AG09309 (cell line): ENCODE measurements at regions not wholly inside any gene's neighbourhood (a gene's known extent, or its start where the extent isn't known, plus 50 kb on each side); places are given as distances from the start of the nearest gene placed in this dataset.

Source experiments
- DNase-seq: peaks from one replicate; pipeline ENCODE4 v3.0.0-alpha.2; 2010; ENCODE audit warnings: low read depth
- H3K4me3 ChIP-seq: 2 replicates; pipeline ENCODE4 v1.5.1; 2011; ENCODE audit warnings: mild to moderate bottlenecking, low read depth, low read length, moderate library complexity; ENCODE audit not compliant: control insufficient read depth
- TF ChIP-seq, protein P1 (sequence below): IDR thresholded peaks from 2 replicates; pipeline ENCODE4 v1.5.1; 2011; ENCODE audit warnings: mild to moderate bottlenecking, low read depth, low read length, inconsistent platforms; ENCODE audit not compliant: insufficient read depth, control insufficient read depth; ENCODE audit errors: missing control alignments

DNA sequence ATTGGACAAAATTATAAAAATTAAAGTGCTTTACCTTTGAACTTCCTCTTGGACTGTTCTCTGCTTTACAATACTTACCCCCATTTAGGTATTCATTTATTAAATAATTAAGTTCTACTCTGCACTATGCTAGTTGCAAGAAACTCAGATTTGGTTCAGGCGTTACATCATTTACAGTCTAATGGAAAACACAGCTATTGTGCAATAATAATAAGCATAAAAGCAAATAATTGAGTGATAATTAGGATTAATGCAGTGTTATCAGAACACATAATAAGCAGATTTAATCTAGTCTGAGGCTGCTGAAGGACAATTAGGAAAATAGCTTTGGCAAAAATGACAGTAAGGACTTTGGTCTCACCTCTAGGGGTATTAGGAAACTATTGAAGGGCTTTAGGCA, 493.2 kb upstream of the ADARB2 start:
- TF ChIP-seq, protein P1, sequence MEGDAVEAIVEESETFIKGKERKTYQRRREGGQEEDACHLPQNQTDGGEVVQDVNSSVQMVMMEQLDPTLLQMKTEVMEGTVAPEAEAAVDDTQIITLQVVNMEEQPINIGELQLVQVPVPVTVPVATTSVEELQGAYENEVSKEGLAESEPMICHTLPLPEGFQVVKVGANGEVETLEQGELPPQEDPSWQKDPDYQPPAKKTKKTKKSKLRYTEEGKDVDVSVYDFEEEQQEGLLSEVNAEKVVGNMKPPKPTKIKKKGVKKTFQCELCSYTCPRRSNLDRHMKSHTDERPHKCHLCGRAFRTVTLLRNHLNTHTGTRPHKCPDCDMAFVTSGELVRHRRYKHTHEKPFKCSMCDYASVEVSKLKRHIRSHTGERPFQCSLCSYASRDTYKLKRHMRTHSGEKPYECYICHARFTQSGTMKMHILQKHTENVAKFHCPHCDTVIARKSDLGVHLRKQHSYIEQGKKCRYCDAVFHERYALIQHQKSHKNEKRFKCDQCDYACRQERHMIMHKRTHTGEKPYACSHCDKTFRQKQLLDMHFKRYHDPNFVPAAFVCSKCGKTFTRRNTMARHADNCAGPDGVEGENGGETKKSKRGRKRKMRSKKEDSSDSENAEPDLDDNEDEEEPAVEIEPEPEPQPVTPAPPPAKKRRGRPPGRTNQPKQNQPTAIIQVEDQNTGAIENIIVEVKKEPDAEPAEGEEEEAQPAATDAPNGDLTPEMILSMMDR: no peak
- H3K4me3 ChIP-seq: no peak overlapping the region
- no peak for DNase-seq

DNA sequence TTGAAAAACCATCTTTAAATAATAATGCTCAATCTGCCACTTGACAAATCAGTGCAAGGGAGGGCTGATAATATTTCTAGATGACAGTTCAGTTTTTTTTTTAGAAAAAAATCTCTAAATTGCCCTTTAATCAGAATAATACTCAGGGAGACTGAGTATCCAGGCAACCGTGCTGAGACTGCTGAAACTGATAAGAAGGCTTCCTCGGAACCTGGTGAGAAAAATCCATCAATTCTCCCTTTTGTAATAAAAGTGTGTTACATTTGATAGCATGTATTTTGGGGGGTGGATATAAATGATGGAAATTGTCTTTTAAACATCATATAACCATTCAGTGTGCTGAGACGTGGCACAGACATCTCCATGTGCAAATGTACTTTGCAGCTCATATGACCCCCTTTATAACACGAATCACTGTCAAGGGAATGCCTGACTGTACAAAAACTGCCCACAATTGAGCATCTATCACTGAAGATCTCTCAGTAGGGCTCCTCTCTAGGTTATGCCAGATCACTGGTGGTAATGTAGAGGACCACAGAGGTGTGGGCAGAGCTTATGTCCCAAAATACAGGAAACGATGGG, 491.1 kb upstream of the ADARB2 start:
- TF ChIP-seq, protein P1: no peak
- H3K4me3 ChIP-seq: no peak overlapping the region

DNA sequence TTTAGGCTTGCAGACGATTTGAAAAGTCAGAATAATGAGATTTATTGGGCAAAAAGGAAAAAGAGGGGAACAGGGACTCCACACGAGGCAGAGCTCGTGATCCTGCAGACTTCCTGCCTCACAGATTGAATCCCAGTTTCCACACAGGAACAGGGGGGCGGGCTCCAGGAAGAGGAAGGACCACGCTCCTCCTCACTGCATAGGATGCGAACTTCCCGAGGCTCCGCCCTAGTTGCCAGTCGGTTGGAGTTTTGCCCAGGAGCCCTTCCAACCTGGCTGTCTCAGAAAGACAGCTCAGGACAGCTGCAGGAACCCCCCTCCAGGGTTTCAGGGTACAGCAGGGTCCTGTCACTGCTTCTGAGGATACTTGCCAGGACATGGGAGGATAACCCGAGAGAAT, 488.3 kb upstream of the ADARB2 start:
- H3K4me3 ChIP-seq: no peak overlapping the region
- TF ChIP-seq, protein P1: no peak
- DNase-seq: no peak

More for the DNA sequence above, 491.1 kb upstream of the ADARB2 start:
- no peak for DNase-seq

DNA sequence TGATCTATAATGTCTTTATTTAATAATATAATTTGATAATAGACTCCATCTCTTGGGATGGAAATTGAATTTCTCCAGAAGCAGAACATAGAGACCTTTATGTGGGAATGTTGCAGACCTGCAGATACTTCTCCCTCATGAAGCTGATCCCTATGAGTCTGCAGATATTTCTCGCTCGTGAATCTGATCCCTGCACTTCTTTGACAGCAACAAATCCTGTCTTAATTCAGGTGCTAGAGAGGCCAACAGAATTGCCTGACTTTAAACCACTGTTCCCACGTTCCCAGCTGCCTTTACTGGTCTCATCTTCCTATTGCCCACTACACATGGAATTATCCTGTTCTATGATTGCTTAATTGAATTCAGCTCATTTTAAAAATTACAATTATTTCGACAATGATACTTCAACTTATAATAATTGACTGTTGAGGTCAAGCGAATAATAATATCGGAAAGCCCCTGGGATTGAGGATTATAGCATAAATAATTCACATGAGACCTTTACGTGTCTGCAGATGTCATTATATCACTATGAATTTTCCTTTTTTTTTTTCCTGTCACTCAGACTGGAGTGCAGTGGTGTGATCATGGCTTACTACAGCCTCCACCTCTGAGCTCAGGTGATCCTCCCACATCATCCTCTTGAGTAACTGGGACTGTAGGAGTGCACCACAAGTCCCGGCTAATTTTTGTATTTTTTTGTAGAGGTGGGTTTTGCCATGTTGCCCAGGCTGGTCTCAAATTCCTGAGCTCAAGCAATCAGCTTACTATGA, 486.4 kb upstream of the ADARB2 start:
- TF ChIP-seq, protein P1: no peak
- no peak overlapping the region for H3K4me3 ChIP-seq
- DNase-seq: no peak

DNA sequence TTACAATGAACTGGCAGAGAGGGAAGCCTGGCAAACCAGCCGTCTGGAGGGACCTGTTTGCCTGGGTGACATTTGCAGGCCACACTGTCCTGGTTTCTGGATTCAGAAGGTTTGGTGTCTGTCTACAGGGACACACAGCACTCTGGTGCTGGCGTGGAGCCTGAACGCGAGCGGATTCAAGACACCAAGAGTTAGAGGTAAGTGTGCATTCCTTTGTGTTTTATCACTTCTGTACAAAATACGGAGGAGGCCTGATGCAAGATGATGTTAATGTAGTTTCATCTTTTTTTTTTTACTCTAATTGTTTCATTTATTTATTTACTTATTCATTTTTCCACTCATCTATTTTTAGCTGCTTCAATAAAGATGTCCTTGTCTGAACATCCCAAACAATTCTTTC, 485.3 kb upstream of the ADARB2 start:
- TF ChIP-seq, protein P1: no peak
- DNase-seq: no peak
- no peak overlapping the region for H3K4me3 ChIP-seq

DNA sequence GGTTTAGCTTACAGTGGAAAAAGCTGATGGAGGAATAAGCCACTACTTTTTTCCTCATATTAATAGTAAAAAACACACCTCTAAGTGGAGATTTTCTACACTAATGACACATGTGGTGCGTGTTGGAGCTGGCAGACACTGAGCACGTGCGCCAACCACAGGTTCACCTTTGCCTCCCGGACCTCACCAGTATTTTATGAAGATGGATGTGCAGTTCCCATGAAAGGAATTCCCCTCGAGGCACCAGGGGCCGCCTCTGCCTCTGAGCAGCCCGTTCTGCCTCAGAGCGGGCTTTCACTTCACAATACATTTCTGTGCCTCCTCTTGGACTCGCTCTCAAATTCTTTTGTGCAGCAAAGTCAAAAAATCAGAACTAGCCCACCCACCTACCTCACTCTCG, 477.5 kb upstream of the ADARB2 start:
- TF ChIP-seq, protein P1: no peak
- H3K4me3 ChIP-seq: no peak overlapping the region
- DNase-seq: no peak
